T-helper 22 cell (primary cell): ENCODE measurements at regions not wholly inside any gene's neighbourhood (a gene's known extent, or its start where the extent isn't known, plus 50 kb on each side); places are given as distances from the start of the nearest gene placed in this dataset.

ENCODE experiments used
- DNase-seq: peaks from one replicate; pipeline ENCODE4 v3.0.0-alpha.2; 2020; ENCODE audit warnings: low read depth

- no peak for DNase-seq
Measured at GRCh38 chr10:45197816-45198485, 117.5 kb downstream of the OR13A1 start.

- DNase-seq, result no peak
Measured at GRCh38 chr10:45198486-45199204, 116.8 kb downstream of the OR13A1 start.

GRCh38 chr10:45199205-45199740, 116.1 kb downstream of the OR13A1 start:
- no peak for DNase-seq

GRCh38 chr10:45201271-45201670, 114.1 kb downstream of the OR13A1 start:
- no peak for DNase-seq

- no peak for DNase-seq
Measured at GRCh38 chr10:45202242-45202641, 113.2 kb downstream of the OR13A1 start.

GRCh38 chr10:45204954-45205775, 110.2 kb downstream of the OR13A1 start:
- DNase-seq, result no peak

GRCh38 chr10:45209888-45210287, 105.5 kb downstream of the OR13A1 start:
- DNase-seq, result no peak

GRCh38 chr10:45211576-45211975, 103.8 kb downstream of the OR13A1 start:
- DNase-seq, result no peak

- DNase-seq, result no peak
Measured at GRCh38 chr10:45219416-45219815, 96.0 kb downstream of the OR13A1 start.

- no peak for DNase-seq
Measured at GRCh38 chr10:45220931-45221330, 94.5 kb downstream of the OR13A1 start.

- no peak for DNase-seq
Measured at GRCh38 chr10:45224219-45224841, 91.1 kb downstream of the OR13A1 start.

GRCh38 chr10:45227042-45227441, 88.4 kb downstream of the OR13A1 start:
- no peak for DNase-seq

- DNase-seq, result no peak
Measured at GRCh38 chr10:45227456-45227855, 88.0 kb downstream of the OR13A1 start.

GRCh38 chr10:45229823-45230222, 85.6 kb downstream of the OR13A1 start:
- DNase-seq, result no peak

- peak; percentile 7 for DNase-seq
Measured at GRCh38 chr10:45235260-45235769, 80.1 kb downstream of the OR13A1 start.

- DNase-seq, result no peak
Measured at GRCh38 chr10:45235798-45236220, 79.6 kb downstream of the OR13A1 start.

GRCh38 chr10:45238896-45239295, 76.5 kb downstream of the OR13A1 start:
- DNase-seq, result no peak

GRCh38 chr10:45239642-45240041, 75.8 kb downstream of the OR13A1 start:
- no peak for DNase-seq

GRCh38 chr10:45241865-45242520, 73.4 kb downstream of the OR13A1 start:
- no peak for DNase-seq

GRCh38 chr10:45243261-45243660, 72.1 kb downstream of the OR13A1 start:
- DNase-seq, result no peak

- no peak for DNase-seq
Measured at GRCh38 chr10:45246522-45246921, 68.9 kb downstream of the OR13A1 start.
